Heart left ventricle (tissue), 13 donors: ENCODE measurements at regions not wholly inside any gene's neighbourhood (a gene's known extent, or its start where the extent isn't known, plus 50 kb on each side); places are given as distances from the start of the nearest gene placed in this dataset.

Source experiments
- CTCF ChIP-seq, 12 donors: fragments of 200-600 bp; sonication (generic) in 4 of 12; IDR thresholded peaks; one replicate each; pipeline versions ENCODE4 v1.5.0 to v1.8.0; 2018 to 2022; ENCODE audit warnings: antibody characterized with exemption in 12 of 12, mild to moderate bottlenecking in 5 of 12
- POLR2A ChIP-seq, 2 donors: fragments of 450-650 bp; IDR thresholded peaks; one replicate each; pipeline ENCODE4 v1.6.1; 2017; ENCODE audit warnings: antibody characterized with exemption in 2 of 2, mild to moderate bottlenecking in 2 of 2, moderate library complexity in 2 of 2
- donor health status: ischemic (EF 13 %, LVEDD 7.1; RV severe dilation, severe dysfunction).
- donor health status: DM: no; HTN: yes; CAD: no.
- donor health status: DM: no; HTN: no; CAD: no.
- donor health status: ischemic (EF 25% LVEDD 6.9; RV normal size, moderate dysfunction).
- donor health status: ischemic (EF 25% LVEDD 5.7; RV mildly dilated, moderate dysfunction).
- donor health status: ischemic (EF 35%, LVEDD 5.7; RV mildly dilated, moderate dysfunction).
- donor health status: nonischemic (EF 11% LVEDD 7.7; RV severe dilation, severe dysfunction).
- donor health status: DM: yes; HTN: yes; CAD: no.
- donor health status: PGD.
- donor health status: ischemic (EF 29% LVEDD 5.4; RV normal size, mild dysfunction).
- donor health status: nonischemic (EF 23%, LVEDD 6.1; RV moderate dilation, normal function).

- TF ChIP-seq CTCF (IDR thresholded peaks at IDR 0.05) (no peak), POLR2A (IDR thresholded peaks at IDR 0.05) (no peak)
Measured at GRCh38 chr11:13576995-13577394, 81.2 kb upstream of the PTH start.
